Spleen (tissue), 11 donors: ENCODE measurements at regions not wholly inside any gene's neighbourhood (a gene's known extent, or its start where the extent isn't known, plus 50 kb on each side); places are given as distances from the start of the nearest gene placed in this dataset.

Source experiments
- DNase-seq: peaks from one replicate; pipeline ENCODE4 v3.0.0-alpha.2; 2020
- H3K27ac ChIP-seq, 8 donors: fragments of 200-600 bp; sonication (generic) in 7 of 8; 1 replicate in 4 of 8; 2 replicates in 4 of 8; pipeline versions ENCODE4 v1.5.0 to v1.8.0; 2016 to 2021; ENCODE audit warnings: inconsistent platforms in 4 of 8, mild to moderate bottlenecking in 4 of 8, moderate library complexity in 1 of 8
- H3K27me3 ChIP-seq, 7 donors: fragments of 200-600 bp; sonication (generic) in 6 of 7; replicated peaks in 1 of 7; 1 replicate in 4 of 7; 2 replicates in 3 of 7; pipeline versions ENCODE4 v1.5.0 to v1.8.0; 2016 to 2021; ENCODE audit warnings: inconsistent platforms in 3 of 7, mild to moderate bottlenecking in 1 of 7
- H3K36me3 ChIP-seq, 6 donors: fragments of 200-600 bp; sonication (generic) in 5 of 6; 1 replicate in 4 of 6; 2 replicates in 2 of 6; pipeline versions ENCODE4 v1.5.0 to v1.8.0; 2016 to 2021; ENCODE audit warnings: inconsistent platforms in 2 of 6
- H3K4me1 ChIP-seq, 6 donors: fragments of 200-600 bp; sonication (generic) in 5 of 6; 1 replicate in 3 of 6; 2 replicates in 3 of 6; pipeline versions ENCODE4 v1.5.0 to v1.8.0; 2016 to 2021; ENCODE audit warnings: inconsistent platforms in 3 of 6
- H3K4me3 ChIP-seq, 8 donors: fragments of 200-600 bp; sonication (generic) in 7 of 8; 1 replicate in 4 of 8; 2 replicates in 4 of 8; pipeline versions ENCODE4 v1.5.0 to v1.8.0; 2016 to 2021; ENCODE audit warnings: inconsistent platforms in 4 of 8, mild to moderate bottlenecking in 4 of 8, moderate library complexity in 2 of 8
- H3K9me3 ChIP-seq, 8 donors: fragments of 200-600 bp; sonication (generic) in 7 of 8; 1 replicate in 4 of 8; 2 replicates in 4 of 8; pipeline versions ENCODE4 v1.5.0 to v1.8.0; 2016 to 2021; ENCODE audit warnings: inconsistent platforms in 4 of 8
- POLR2A ChIP-seq, 3 donors: fragments of 450-650 bp; IDR thresholded peaks; one replicate each; pipeline ENCODE4 v1.5.1; 2017; ENCODE audit warnings: antibody characterized with exemption in 3 of 3, mild to moderate bottlenecking in 1 of 3
- POLR2AphosphoS5 ChIP-seq, 3 donors: sonication (generic); formaldehyde crosslinking; IDR thresholded peaks; one replicate each; pipeline ENCODE4 v1.5.1; 2017; ENCODE audit warnings: antibody characterized with exemption in 3 of 3
- WGBS, 5 donors: extraction: QIAGEN DNeasy Blood & Tissue Kit in 3 of 5; methylation state at CpG; one replicate each; pipeline versions ENCODE4 v1.1.5 to v1.1.7; 2013 to 2018; 5-methylcytosine and 5-hydroxymethylcytosine counted together
- intact Hi-C: fragments of 100-400 bp; cut with DNase I; formaldehyde crosslinking; loops from one replicate; pipeline ENCODE4 v1.15.0; 2023; ENCODE audit warnings: low total_unique reads
- TF ChIP-seq, protein P1 (sequence below), 11 experiments: fragments of 200-600 bp in 7 of 11; fragments of 450-650 bp in 4 of 11; sonication (generic) in 4 of 11; IDR thresholded peaks in 8 of 11; conservative IDR thresholded peaks in 3 of 11; 1 replicate in 7 of 11; 2 replicates in 4 of 11; pipeline versions ENCODE4 v1.4.0 to v1.8.0; 2016 to 2021; ENCODE audit warnings: antibody characterized with exemption in 11 of 11, inconsistent platforms in 4 of 11, mild to moderate bottlenecking in 1 of 11
- donor health status: healthy with polysubstance abuse.
- donor health status: DM: no; HTN: no; CAD: no; lungs with moderate emphysema.
- donor health status: DM: no; HTN: no; CAD: no.
- donor health status: Bipolar disorder and iron deficiency.
- donor health status: healthy.
- donor health status: DM: no; HTN: no; CAD: no.
- donor health status: DM: yes; HTN: yes; CAD: no.

DNA sequence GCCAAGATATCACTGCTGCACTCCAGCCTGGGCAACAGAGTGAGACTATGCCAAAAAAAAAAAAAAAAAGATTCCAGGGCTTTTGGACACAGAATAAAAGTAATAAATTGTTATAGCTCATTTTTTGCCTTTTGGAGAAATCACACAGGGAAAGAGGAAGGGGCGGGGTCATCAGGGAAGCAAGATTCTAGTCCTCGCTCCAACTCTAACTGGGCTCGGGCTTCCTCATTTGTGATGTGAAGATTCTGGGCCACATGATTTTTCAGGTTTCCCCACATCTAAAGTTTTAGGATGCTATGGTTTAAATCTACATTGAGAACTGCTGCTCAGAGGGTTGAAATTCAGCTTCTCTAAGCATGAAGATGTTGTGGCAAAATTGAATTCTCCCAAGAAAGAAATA lies 179.3 kb upstream of the PLXNA2 start:
- Histone ChIP-seq H3K9me3 (peaks cover 0 to 12% (median 0%) of the 10 kb centered on the region in 8 donors), H3K4me1 (no peaks in the 10 kb centered on the region), H3K27ac (no peak overlapping the region), H3K27me3 (no peaks in the 10 kb centered on the region), H3K36me3 (no peaks in the 10 kb centered on the region), H3K4me3 (no peak overlapping the region)
- intact Hi-C loops: no loop called here
- no peak for DNase-seq
- no peak for TF ChIP-seq POLR2AphosphoS5 (IDR thresholded peaks at IDR 0.05)
- 22 to 47% (median 38%) methylated on average over 3 of the region's 3 CpGs for WGBS, 5 donors

DNA sequence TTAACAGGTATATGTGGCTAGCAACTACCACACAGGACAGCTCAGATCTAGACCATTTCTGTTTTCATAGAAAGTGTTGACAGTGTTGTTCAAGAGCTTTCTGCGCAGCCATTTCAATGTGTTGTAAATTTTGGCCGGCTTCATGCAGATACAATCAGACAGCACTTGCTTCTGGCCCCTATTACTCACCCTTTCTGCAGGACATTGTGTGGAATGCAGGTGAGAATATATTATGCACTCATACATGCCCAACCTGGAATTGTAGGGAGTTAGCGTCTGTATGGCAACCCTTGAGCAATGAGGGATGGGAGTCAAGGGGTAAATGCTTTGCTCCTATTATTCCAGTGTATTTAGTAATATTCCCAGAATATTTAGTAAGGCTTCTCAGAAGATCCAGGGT lies 180.9 kb upstream of the PLXNA2 start:
- Histone ChIP-seq H3K4me3 (no peak overlapping the region), H3K27me3 (no peaks in the 10 kb centered on the region), H3K9me3 (peaks cover 0 to 12% (median 0%) of the 10 kb centered on the region in 8 donors), H3K36me3 (no peaks in the 10 kb centered on the region), H3K27ac (no peak overlapping the region), H3K4me1 (no peaks in the 10 kb centered on the region)
- WGBS, 5 donors: 93 to 96% (median 93%) methylated on average over 3 of the region's 3 CpGs
- no peak for DNase-seq
- intact Hi-C loops: no loop called here
- TF ChIP-seq, protein P1, sequence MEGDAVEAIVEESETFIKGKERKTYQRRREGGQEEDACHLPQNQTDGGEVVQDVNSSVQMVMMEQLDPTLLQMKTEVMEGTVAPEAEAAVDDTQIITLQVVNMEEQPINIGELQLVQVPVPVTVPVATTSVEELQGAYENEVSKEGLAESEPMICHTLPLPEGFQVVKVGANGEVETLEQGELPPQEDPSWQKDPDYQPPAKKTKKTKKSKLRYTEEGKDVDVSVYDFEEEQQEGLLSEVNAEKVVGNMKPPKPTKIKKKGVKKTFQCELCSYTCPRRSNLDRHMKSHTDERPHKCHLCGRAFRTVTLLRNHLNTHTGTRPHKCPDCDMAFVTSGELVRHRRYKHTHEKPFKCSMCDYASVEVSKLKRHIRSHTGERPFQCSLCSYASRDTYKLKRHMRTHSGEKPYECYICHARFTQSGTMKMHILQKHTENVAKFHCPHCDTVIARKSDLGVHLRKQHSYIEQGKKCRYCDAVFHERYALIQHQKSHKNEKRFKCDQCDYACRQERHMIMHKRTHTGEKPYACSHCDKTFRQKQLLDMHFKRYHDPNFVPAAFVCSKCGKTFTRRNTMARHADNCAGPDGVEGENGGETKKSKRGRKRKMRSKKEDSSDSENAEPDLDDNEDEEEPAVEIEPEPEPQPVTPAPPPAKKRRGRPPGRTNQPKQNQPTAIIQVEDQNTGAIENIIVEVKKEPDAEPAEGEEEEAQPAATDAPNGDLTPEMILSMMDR (IDR thresholded peaks at IDR 0.05 in 8 of 11, conservative IDR thresholded peaks at IDR 0.05 in 3 of 11): no peak
- no peak for TF ChIP-seq POLR2AphosphoS5 (IDR thresholded peaks at IDR 0.05)

DNA sequence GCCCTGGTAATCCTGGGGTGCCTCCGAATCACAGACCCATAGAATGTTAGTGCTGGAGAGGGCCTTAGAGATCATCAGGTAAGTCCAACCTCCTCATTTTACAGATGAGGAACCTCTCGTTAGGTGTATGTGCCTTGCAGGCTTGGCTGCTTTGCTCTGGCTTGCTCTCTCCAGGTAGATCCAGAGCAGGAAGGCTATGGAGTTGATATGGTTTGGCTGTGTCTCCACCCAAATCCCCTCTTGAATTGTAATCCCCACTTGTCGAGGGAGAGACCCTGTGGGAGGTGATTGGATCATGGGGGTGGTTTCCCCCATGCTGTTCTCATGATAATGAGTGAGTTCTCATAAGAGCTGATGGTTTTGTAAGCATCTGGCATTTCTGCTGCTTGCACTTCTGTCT lies 186.0 kb upstream of the PLXNA2 start:
- Histone ChIP-seq H3K4me1 (no peaks in the 10 kb centered on the region), H3K9me3 (no peaks in the 10 kb centered on the region), H3K4me3 (no peak overlapping the region), H3K27me3 (peaks cover 0 to 4% (median 0%) of the 10 kb centered on the region in 7 donors), H3K36me3 (no peaks in the 10 kb centered on the region), H3K27ac (no peak overlapping the region)
- intact Hi-C loops: no loop called here
- WGBS, 5 donors: 69 to 83% (median 71%) methylated on average over 3 of the region's 3 CpGs
- no peak for DNase-seq
- TF ChIP-seq POLR2AphosphoS5 (IDR thresholded peaks at IDR 0.05) (no peak), POLR2A (IDR thresholded peaks at IDR 0.05) (no peak)
- TF ChIP-seq, protein P1 (IDR thresholded peaks at IDR 0.05 in 8 of 11, conservative IDR thresholded peaks at IDR 0.05 in 3 of 11): no peak

DNA sequence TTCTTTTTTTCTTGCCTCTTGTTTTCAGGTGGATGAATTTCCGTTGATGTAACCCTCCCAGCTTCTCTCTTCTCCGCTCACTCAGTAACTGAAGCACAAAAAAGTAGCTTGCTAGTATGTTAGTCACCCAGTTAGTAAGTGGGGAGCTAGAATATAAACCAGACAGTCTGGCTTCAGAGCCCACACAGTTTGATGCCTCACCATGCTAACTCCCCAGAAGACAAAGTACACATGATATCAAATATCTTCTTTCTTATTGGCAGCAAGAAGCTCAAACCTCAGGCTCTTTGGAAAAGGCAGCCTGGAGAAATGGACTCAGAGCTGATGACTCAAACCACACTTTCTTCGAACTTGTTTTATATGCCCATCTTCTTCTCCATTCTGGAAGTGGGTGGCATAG lies 187.5 kb upstream of the PLXNA2 start:
- DNase-seq: no peak
- intact Hi-C loops: no loop called here
- TF ChIP-seq POLR2AphosphoS5 (IDR thresholded peaks at IDR 0.05): no peak
- TF ChIP-seq POLR2A (IDR thresholded peaks at IDR 0.05): no peak
- TF ChIP-seq, protein P1 (IDR thresholded peaks at IDR 0.05 in 8 of 11, conservative IDR thresholded peaks at IDR 0.05 in 3 of 11): no peak
- Histone ChIP-seq H3K4me1 (no peaks in the 10 kb centered on the region), H3K27me3 (peaks cover 0 to 11% (median 0%) of the 10 kb centered on the region in 7 donors), H3K9me3 (no peaks in the 10 kb centered on the region), H3K4me3 (no peak overlapping the region), H3K36me3 (no peaks in the 10 kb centered on the region), H3K27ac (no peak overlapping the region)
- WGBS, 5 donors: 82 to 90% (median 88%) methylated on average over 3 of the region's 3 CpGs

DNA sequence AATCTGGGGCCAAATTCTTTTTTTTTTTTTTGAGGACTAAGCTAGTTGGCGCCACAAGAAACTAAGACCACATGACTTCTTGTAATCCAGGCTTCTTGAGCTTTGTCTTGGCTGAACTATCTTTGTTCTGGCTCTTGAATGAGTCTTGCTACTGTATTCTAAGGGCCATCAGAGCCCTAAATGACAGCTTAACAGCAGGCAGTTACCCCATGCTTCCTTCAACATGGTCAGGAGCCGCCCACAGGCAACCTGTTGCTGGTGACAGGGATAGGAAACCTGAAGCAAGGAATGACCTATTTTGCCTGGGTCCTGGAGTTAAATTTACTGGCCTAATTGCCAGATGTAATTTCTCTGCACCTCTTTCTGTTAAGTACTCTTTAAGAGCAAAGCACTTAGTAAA lies 188.2 kb upstream of the PLXNA2 start:
- Histone ChIP-seq H3K27me3 (peaks cover 0 to 11% (median 0%) of the 10 kb centered on the region in 7 donors), H3K4me1 (no peaks in the 10 kb centered on the region), H3K36me3 (no peaks in the 10 kb centered on the region), H3K9me3 (no peaks in the 10 kb centered on the region), H3K27ac (no peak overlapping the region), H3K4me3 (no peak overlapping the region)
- no peak for DNase-seq
- no peak for TF ChIP-seq POLR2A (IDR thresholded peaks at IDR 0.05)
- TF ChIP-seq POLR2AphosphoS5 (IDR thresholded peaks at IDR 0.05): no peak
- TF ChIP-seq, protein P1 (IDR thresholded peaks at IDR 0.05 in 8 of 11, conservative IDR thresholded peaks at IDR 0.05 in 3 of 11): no peak
- intact Hi-C loops: no loop called here
- WGBS, 5 donors: 62 to 86% (median 74%) methylated on average over 2 of the region's 2 CpGs
